ENCODE measurements at regions not wholly inside any gene's neighbourhood (a gene's known extent, or its start where the extent isn't known, plus 50 kb on each side); places are given as distances from the start of the nearest gene placed in this dataset.
A peak's percentile ranks its signal among the peaks of the same experiment; 100 is the strongest.

DNA sequence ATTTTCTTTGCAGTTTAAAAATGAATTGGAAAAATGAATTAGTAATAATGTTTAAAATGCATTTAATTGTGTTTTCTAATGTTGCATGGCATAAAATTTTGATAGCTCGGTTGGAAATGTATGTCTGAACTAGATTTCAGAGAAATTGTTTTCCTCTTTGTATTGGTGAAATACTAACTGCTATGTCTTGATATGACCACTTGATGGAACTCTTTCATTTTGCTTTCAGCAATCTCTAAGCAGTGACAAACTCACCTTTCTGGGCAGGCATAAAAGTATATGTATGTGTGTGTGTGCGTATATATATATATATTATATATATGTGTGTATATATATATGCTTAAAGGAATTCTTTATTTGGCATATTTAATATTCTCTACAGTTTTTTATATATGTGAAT lies 239.3 kb upstream of the ZNF717 start:
- no peak for TF ChIP-seq EZH2phosphoT487 (IDR thresholded peaks at IDR 0.05; ENCODE audit: borderline replicate concordance, low read length)
- TF ChIP-seq CTCF (conservative IDR thresholded peaks at IDR 0.05; ENCODE audit: low read depth, low read length): peak; percentile 66
